Astrocyte (in vitro differentiated cells and primary cell): ENCODE measurements at regions not wholly inside any gene's neighbourhood (a gene's known extent, or its start where the extent isn't known, plus 50 kb on each side); places are given as distances from the start of the nearest gene placed in this dataset.

Experiments used
- CTCF ChIP-seq: IDR thresholded peaks from 2 replicates; pipeline ENCODE4 v1.5.1; 2011; ENCODE audit warnings: low read depth, mild to moderate bottlenecking, inconsistent platforms, low read length, moderate library complexity; ENCODE audit not compliant: insufficient read depth
- EZH2 ChIP-seq: IDR thresholded peaks from 2 replicates; pipeline ENCODE4 v1.6.1; 2012; ENCODE audit warnings: mild to moderate bottlenecking, low read length, inconsistent platforms; ENCODE audit not compliant: insufficient read depth

- TF ChIP-seq EZH2 (no peak), CTCF (no peak)
Measured at GRCh38 chr6:167552961-167553735, 228.3 kb downstream of the TTLL2 start.
